Tibial nerve (tissue), 3 donors: ENCODE measurements at regions not wholly inside any gene's neighbourhood (a gene's known extent, or its start where the extent isn't known, plus 50 kb on each side); places are given as distances from the start of the nearest gene placed in this dataset.

Source experiments
- POLR2A ChIP-seq, 2 donors: fragments of 450-650 bp; IDR thresholded peaks; one replicate each; pipeline ENCODE4 v1.6.1; 2017; ENCODE audit warnings: antibody characterized with exemption in 2 of 2, mild to moderate bottlenecking in 2 of 2, moderate library complexity in 2 of 2
- TF ChIP-seq, protein P1 (sequence below), 5 experiments: fragments of 200-600 bp in 3 of 5; fragments of 450-650 bp in 2 of 5; sonication (generic) in 3 of 5; IDR thresholded peaks; one replicate each; pipeline ENCODE4 v1.5.1; 2016 to 2019; ENCODE audit warnings: antibody characterized with exemption in 5 of 5, mild to moderate bottlenecking in 3 of 5, moderate library complexity in 2 of 5

DNA sequence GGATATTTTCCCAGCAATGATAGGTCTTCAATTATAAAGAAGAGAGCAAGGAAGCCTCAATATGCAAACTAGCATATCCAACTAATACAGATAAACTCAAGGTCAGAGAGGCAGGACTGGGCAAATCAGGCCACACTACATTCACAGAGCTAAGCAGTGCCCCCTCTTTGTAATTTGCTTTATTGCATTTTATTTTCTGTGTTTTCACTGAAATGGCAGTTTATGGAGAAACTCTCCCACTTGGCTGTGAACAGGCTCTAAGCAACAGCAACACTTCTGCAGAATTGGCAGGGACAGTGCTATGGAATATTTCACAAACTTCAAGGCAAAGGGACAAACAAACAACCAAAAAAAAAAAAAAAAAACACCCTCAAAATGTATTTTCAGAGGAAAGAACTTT, 93.4 kb upstream of the SOD1 start:
- TF ChIP-seq, protein P1, sequence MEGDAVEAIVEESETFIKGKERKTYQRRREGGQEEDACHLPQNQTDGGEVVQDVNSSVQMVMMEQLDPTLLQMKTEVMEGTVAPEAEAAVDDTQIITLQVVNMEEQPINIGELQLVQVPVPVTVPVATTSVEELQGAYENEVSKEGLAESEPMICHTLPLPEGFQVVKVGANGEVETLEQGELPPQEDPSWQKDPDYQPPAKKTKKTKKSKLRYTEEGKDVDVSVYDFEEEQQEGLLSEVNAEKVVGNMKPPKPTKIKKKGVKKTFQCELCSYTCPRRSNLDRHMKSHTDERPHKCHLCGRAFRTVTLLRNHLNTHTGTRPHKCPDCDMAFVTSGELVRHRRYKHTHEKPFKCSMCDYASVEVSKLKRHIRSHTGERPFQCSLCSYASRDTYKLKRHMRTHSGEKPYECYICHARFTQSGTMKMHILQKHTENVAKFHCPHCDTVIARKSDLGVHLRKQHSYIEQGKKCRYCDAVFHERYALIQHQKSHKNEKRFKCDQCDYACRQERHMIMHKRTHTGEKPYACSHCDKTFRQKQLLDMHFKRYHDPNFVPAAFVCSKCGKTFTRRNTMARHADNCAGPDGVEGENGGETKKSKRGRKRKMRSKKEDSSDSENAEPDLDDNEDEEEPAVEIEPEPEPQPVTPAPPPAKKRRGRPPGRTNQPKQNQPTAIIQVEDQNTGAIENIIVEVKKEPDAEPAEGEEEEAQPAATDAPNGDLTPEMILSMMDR (IDR thresholded peaks at IDR 0.05), result no peak
- TF ChIP-seq POLR2A (IDR thresholded peaks at IDR 0.05), result no peak
